GM12878 (cell line): ENCODE measurements at regions not wholly inside any gene's neighbourhood (a gene's known extent, or its start where the extent isn't known, plus 50 kb on each side); places are given as distances from the start of the nearest gene placed in this dataset.

Experiments
- CTCF ChIP-seq, 3 experiments: IDR thresholded peaks in 2 of 3; conservative IDR thresholded peaks in 1 of 3; 2 replicates each; pipeline ENCODE4 v1.5.1; 2011; ENCODE audit warnings: low read depth in 3 of 3, low read length in 3 of 3, mild to moderate bottlenecking in 3 of 3, control low read depth in 2 of 3, moderate library complexity in 2 of 3, inconsistent platforms in 1 of 3, mixed read lengths in 1 of 3; ENCODE audit not compliant: control insufficient read depth in 2 of 3, insufficient read depth in 1 of 3; ENCODE audit errors: extremely low read depth in 1 of 3
- EP300 ChIP-seq, 2 experiments: fragments of 150-350 bp in 1 of 2; IDR thresholded peaks; 2 replicates each; pipeline ENCODE4 v1.6.1; 2011 to 2012; ENCODE audit warnings: low read depth in 2 of 2, low read length in 2 of 2, borderline replicate concordance in 1 of 2, improper control_type of control experiment in 1 of 2, inconsistent platforms in 1 of 2; ENCODE audit not compliant: control insufficient read depth in 1 of 2
- FOXK2 ChIP-seq: fragments of 450-650 bp; IDR thresholded peaks from 2 replicates; pipeline ENCODE4 v1.6.1; 2017; ENCODE audit warnings: mild to moderate bottlenecking, moderate library complexity
- MYC ChIP-seq: IDR thresholded peaks from 2 replicates; pipeline ENCODE4 v1.6.1; 2011; ENCODE audit warnings: mild to moderate bottlenecking, low read length, moderate library complexity, inconsistent platforms; ENCODE audit not compliant: insufficient read depth, insufficient replicate concordance, insufficient read length, severe bottlenecking

GRCh38 chr10:2978574-2979273 is 88.6 kb upstream of the PFKP start:
- TF ChIP-seq EP300 (IDR thresholded peaks at IDR 0.05; ENCODE audit: borderline replicate concordance in 1 of 2, control insufficient read depth in 1 of 2, low read depth in 2 of 2, low read length in 2 of 2) (no peak), FOXK2 (no peak), MYC (no peak), CTCF (IDR thresholded peaks at IDR 0.05 in 2 of 3, conservative IDR thresholded peaks at IDR 0.05 in 1 of 3; ENCODE audit: control insufficient read depth in 2 of 3, extremely low read depth in 1 of 3, insufficient read depth in 1 of 3, low read depth in 3 of 3, low read length in 3 of 3) (no peak)
